HL-60 (cell line): ENCODE measurements at regions not wholly inside any gene's neighbourhood (a gene's known extent, or its start where the extent isn't known, plus 50 kb on each side); places are given as distances from the start of the nearest gene placed in this dataset.
A peak's percentile ranks its signal among the peaks of the same experiment; 100 is the strongest.

ENCODE experiments used
- DNase-seq, 2 experiments: peaks; one replicate each; pipeline ENCODE4 v3.0.0-alpha.2; 2010 to 2020; ENCODE audit warnings: low read depth in 1 of 2, low spot score in 1 of 2
- H3K27ac ChIP-seq: fragments of 250-450 bp; sonication (Bioruptor Pico); replicated peaks from 2 replicates; pipeline ENCODE4 v1.5.1; 2020; ENCODE audit warnings: mild to moderate bottlenecking, moderate library complexity
- H3K27me3 ChIP-seq: fragments of 250-450 bp; sonication (Bioruptor Pico); 2 replicates; pipeline ENCODE4 v1.5.1; 2021; ENCODE audit warnings: mild to moderate bottlenecking, moderate library complexity; ENCODE audit not compliant: insufficient read depth, poor library complexity, severe bottlenecking
- H3K4me3 ChIP-seq: replicated peaks from 2 replicates; pipeline ENCODE4 v1.5.1; 2011; ENCODE audit warnings: mild to moderate bottlenecking, control low read depth, low read length; ENCODE audit not compliant: insufficient read depth
- GABPA ChIP-seq: IDR thresholded peaks from 2 replicates; pipeline ENCODE4 v1.6.1; 2012; ENCODE audit warnings: low read depth
- POLR2AphosphoS5 ChIP-seq: IDR thresholded peaks from 2 replicates; pipeline ENCODE4 v1.6.1; 2012; ENCODE audit warnings: low read depth
- SPI1 ChIP-seq: IDR thresholded peaks from 2 replicates; pipeline ENCODE4 v1.6.1; 2012; ENCODE audit warnings: low read depth, mild to moderate bottlenecking, borderline replicate concordance
- TF ChIP-seq, protein P1 (sequence below): IDR thresholded peaks from one replicate; pipeline ENCODE4 v1.5.1; 2011; ENCODE audit warnings: low read length, control low read depth, inconsistent platforms; ENCODE audit not compliant: insufficient read depth
- TF ChIP-seq, protein P2 (sequence below): IDR thresholded peaks from 2 replicates; pipeline ENCODE4 v1.6.1; 2012; ENCODE audit warnings: low read depth; ENCODE audit not compliant: insufficient replicate concordance

DNA sequence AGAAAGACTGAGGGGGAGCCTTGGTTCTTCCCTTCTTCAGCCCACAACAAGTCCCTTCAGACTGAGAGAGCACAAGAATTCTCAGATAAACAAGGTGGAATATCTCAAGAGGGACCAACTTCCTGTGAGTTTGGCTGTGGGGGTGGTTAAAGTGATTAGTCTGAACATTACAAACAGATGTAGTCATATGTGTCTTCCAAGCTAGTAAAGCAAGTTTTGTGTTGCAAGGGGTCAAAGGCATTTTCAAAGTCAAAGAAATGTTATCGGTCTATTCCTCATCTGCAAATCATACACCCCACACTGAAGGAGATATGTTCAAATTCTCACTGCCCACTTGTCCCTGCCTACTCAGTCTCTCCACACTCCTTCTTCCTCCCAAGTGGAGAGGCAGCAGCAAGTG, 242.5 kb downstream of the FAM43A start:
- H3K4me3 ChIP-seq = no peak overlapping the region
- DNase-seq = no peak
- no peak overlapping the region for H3K27ac ChIP-seq
- TF ChIP-seq, protein P1, sequence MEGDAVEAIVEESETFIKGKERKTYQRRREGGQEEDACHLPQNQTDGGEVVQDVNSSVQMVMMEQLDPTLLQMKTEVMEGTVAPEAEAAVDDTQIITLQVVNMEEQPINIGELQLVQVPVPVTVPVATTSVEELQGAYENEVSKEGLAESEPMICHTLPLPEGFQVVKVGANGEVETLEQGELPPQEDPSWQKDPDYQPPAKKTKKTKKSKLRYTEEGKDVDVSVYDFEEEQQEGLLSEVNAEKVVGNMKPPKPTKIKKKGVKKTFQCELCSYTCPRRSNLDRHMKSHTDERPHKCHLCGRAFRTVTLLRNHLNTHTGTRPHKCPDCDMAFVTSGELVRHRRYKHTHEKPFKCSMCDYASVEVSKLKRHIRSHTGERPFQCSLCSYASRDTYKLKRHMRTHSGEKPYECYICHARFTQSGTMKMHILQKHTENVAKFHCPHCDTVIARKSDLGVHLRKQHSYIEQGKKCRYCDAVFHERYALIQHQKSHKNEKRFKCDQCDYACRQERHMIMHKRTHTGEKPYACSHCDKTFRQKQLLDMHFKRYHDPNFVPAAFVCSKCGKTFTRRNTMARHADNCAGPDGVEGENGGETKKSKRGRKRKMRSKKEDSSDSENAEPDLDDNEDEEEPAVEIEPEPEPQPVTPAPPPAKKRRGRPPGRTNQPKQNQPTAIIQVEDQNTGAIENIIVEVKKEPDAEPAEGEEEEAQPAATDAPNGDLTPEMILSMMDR = no peak
- TF ChIP-seq POLR2AphosphoS5 = no peak
- no peak for TF ChIP-seq SPI1
- TF ChIP-seq, protein P2, sequence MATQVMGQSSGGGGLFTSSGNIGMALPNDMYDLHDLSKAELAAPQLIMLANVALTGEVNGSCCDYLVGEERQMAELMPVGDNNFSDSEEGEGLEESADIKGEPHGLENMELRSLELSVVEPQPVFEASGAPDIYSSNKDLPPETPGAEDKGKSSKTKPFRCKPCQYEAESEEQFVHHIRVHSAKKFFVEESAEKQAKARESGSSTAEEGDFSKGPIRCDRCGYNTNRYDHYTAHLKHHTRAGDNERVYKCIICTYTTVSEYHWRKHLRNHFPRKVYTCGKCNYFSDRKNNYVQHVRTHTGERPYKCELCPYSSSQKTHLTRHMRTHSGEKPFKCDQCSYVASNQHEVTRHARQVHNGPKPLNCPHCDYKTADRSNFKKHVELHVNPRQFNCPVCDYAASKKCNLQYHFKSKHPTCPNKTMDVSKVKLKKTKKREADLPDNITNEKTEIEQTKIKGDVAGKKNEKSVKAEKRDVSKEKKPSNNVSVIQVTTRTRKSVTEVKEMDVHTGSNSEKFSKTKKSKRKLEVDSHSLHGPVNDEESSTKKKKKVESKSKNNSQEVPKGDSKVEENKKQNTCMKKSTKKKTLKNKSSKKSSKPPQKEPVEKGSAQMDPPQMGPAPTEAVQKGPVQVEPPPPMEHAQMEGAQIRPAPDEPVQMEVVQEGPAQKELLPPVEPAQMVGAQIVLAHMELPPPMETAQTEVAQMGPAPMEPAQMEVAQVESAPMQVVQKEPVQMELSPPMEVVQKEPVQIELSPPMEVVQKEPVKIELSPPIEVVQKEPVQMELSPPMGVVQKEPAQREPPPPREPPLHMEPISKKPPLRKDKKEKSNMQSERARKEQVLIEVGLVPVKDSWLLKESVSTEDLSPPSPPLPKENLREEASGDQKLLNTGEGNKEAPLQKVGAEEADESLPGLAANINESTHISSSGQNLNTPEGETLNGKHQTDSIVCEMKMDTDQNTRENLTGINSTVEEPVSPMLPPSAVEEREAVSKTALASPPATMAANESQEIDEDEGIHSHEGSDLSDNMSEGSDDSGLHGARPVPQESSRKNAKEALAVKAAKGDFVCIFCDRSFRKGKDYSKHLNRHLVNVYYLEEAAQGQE = no peak
- no peak for TF ChIP-seq GABPA
- H3K27me3 ChIP-seq = no peaks in the 10 kb centered on the region

DNA sequence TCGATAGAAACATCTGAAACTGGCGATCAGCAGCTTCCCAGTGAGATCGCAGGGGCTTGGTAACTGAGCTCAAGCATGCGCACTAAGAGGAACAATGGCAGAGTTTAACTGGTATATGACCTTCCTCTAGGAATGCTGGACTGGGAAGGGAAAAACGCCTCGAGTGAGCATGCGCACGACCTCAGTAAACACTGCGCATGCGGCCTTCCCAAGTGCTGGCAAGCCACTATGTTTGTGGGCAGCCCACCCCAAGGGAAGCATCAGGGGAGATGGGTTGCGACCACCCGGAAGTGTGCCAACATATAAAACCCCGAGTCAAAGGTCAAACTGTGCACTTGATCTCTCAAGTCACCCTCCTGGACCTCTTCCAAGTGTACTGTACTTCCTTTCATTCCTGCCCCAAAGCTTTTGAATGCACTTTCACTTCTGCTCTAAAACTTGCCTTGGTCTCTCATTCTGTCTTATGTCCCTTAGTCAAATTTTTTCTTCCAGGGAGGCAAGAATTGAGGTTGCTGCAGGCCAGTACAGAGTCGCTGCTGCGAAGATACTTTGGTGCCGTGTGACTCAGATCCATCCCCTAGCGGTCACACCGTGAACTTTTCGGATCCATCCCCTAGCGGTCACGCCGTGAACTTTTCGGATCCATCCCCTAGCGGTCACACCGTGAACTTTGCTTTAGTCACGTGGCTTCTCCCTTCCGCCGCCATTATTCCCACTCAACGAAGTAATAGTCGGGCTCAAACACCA, 243.3 kb downstream of the FAM43A start:
- H3K4me3 ChIP-seq = no peak overlapping the region
- no peak overlapping the region for H3K27ac ChIP-seq
- peak in 1 of 2 experiments; percentile 38 for DNase-seq
- TF ChIP-seq POLR2AphosphoS5 (no peak), SPI1 (peak; percentile 10; the same call in 1 of the 2 replicates)
- H3K27me3 ChIP-seq = no peaks in the 10 kb centered on the region

DNA sequence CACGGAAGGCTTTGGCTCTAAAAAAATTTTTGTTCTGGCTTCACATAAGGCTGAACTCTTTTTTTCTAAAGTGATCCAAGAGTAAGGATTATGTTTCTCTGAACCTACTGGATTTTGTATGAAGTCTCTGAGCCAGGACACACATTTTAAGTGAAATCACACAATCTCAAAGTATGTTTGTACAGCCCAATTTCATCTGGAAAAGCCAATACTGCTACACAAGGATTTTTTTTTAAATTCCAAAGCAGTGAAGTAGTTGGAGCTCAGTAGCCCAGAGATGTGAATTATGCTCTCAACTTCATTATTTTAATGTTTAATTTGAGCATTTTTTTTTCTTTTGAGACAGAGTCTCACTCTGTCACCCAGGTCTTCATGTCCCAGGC, 243.9 kb downstream of the FAM43A start:
- Histone ChIP-seq H3K27me3 (no peaks in the 10 kb centered on the region), H3K27ac (no peak overlapping the region), H3K4me3 (no peak overlapping the region)
- no peak for DNase-seq
- TF ChIP-seq, protein P2 = no peak
- TF ChIP-seq POLR2AphosphoS5 (no peak), SPI1 (no peak), GABPA (no peak)
- TF ChIP-seq, protein P1 = no peak

DNA sequence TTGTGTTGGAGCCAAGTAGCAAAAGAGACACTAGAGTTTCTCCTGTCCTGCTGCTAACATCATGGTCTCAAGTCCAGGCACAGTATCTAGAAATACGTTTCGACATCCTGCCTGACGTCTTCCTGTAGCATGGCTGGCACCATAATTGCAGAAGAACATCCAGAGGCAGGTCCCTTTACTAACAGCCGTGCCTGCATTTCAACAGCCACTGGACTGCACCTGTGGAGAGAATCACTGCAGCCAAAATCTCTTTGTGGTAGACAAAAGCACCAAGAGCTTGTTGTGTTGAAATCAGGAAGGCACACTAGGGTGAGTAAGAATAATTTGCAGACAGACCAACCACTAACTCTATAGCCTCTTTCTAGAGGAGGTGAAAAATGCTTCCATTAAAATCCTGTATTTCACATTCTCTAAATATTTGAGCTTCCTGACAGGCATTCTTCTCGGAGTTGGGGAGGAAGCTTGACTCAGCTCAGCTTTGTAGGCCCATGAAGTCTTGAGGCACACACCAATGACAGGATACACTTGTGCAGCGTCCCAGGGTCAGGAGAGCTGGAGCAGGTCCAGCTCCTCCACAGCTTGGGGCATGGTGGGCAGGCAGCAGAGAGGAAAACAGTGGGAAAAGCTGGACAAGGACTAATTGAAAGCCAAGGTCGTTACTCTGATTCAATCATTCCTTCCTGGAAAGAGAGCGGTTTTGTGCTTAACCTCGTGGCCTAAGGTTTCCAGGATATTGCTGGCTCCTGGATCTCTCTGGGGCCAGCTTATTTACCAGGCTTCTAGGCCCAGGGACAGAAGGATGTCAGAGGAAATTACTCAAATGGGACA, 244.9 kb downstream of the FAM43A start:
- H3K27ac ChIP-seq = no peak overlapping the region
- TF ChIP-seq, protein P2 = no peak
- TF ChIP-seq POLR2AphosphoS5 (peak; percentile 96), GABPA (0 out of 2 replicates have a peak, but pooled peaks have one; percentile 41), SPI1 (no peak; the same call in 1 of the 2 replicates)
- TF ChIP-seq, protein P1 = no peak
- DNase-seq = peak; percentile 79 to 91
- no peaks in the 10 kb centered on the region for H3K27me3 ChIP-seq
- no peak overlapping the region for H3K4me3 ChIP-seq
